ENCODE measurements at regions not wholly inside any gene's neighbourhood (a gene's known extent, or its start where the extent isn't known, plus 50 kb on each side); places are given as distances from the start of the nearest gene placed in this dataset.

DNA sequence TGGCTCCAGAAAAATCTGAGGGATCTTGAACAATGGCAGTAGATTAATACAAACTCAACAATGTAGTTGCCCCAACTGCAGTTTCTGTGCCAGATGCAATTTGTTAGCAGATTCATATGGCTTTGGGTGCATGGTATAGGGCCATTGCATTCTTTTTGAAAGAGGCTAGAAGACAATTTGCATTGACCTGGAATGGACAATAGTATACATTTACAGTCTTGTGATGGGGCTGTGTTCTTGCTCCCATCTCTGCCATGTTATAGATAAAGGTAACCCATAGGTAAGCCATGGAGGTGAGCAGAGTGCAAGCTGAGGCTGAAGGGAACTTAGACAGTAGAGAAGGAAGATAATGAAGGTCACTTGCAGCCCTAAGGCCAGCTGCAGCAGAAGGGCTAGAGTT, 50.1 kb upstream of the DIO3 start:
- TF ChIP-seq, protein P1, sequence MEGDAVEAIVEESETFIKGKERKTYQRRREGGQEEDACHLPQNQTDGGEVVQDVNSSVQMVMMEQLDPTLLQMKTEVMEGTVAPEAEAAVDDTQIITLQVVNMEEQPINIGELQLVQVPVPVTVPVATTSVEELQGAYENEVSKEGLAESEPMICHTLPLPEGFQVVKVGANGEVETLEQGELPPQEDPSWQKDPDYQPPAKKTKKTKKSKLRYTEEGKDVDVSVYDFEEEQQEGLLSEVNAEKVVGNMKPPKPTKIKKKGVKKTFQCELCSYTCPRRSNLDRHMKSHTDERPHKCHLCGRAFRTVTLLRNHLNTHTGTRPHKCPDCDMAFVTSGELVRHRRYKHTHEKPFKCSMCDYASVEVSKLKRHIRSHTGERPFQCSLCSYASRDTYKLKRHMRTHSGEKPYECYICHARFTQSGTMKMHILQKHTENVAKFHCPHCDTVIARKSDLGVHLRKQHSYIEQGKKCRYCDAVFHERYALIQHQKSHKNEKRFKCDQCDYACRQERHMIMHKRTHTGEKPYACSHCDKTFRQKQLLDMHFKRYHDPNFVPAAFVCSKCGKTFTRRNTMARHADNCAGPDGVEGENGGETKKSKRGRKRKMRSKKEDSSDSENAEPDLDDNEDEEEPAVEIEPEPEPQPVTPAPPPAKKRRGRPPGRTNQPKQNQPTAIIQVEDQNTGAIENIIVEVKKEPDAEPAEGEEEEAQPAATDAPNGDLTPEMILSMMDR (IDR thresholded peaks at IDR 0.05), result no peak
- TF ChIP-seq POLR2A (IDR thresholded peaks at IDR 0.05), result no peak

All from right lobe of liver (tissue), 4 donors.